GM23338 (cell line): ENCODE measurements at regions not wholly inside any gene's neighbourhood (a gene's known extent, or its start where the extent isn't known, plus 50 kb on each side); places are given as distances from the start of the nearest gene placed in this dataset.

Experiments used
- ATAC-seq: fragments of 200-7000 bp; cut with Tn5 transposase; 3 replicates; pipeline ENCODE4 v1.9.1; 2020
- DNase-seq: peaks from one replicate; pipeline ENCODE4 v3.0.0-alpha.2; 2015; ENCODE audit warnings: low spot score
- H2AFZ ChIP-seq: fragments of 200-600 bp; sonication (generic); 2 replicates; pipeline ENCODE4 v1.8.0; 2016; ENCODE audit warnings: antibody characterized with exemption, mild to moderate bottlenecking, moderate library complexity
- H3F3A ChIP-seq: fragments of 200-600 bp; sonication (generic); replicated peaks from 2 replicates; pipeline ENCODE4 v1.8.0; 2017; ENCODE audit warnings: antibody characterized with exemption, mixed run types, low read depth
- H3K27ac ChIP-seq: fragments of 200-600 bp; sonication (generic); 2 replicates; pipeline ENCODE4 v1.6.1; 2016; ENCODE audit warnings: low read depth
- H3K27me3 ChIP-seq: fragments of 200-600 bp; sonication (generic); 2 replicates; pipeline ENCODE4 v1.8.0; 2016; ENCODE audit warnings: mild to moderate bottlenecking, mixed run types, moderate library complexity; ENCODE audit not compliant: insufficient read depth
- H3K36me3 ChIP-seq: fragments of 200-600 bp; sonication (generic); 2 replicates; pipeline ENCODE4 v1.8.0; 2016; ENCODE audit warnings: mild to moderate bottlenecking; ENCODE audit not compliant: insufficient read depth
- H3K4me1 ChIP-seq: fragments of 200-600 bp; sonication (generic); 2 replicates; pipeline ENCODE4 v1.8.0; 2016; ENCODE audit warnings: mild to moderate bottlenecking, moderate library complexity; ENCODE audit not compliant: insufficient read depth
- H3K4me2 ChIP-seq: fragments of 200-600 bp; sonication (generic); 2 replicates; pipeline ENCODE4 v1.7.1; 2017; ENCODE audit warnings: mixed run types
- H3K4me3 ChIP-seq: fragments of 200-600 bp; sonication (generic); 2 replicates; pipeline ENCODE4 v1.6.1; 2016; ENCODE audit warnings: mixed run types
- H3K79me2 ChIP-seq: fragments of 200-600 bp; sonication (generic); replicated peaks from 2 replicates; pipeline ENCODE4 v1.8.0; 2017; ENCODE audit warnings: mild to moderate bottlenecking; ENCODE audit not compliant: insufficient read depth
- H3K9me2 ChIP-seq: fragments of 200-600 bp; sonication (generic); 2 replicates; pipeline ENCODE4 v1.8.0; 2017; ENCODE audit not compliant: insufficient read depth
- H4K20me1 ChIP-seq: fragments of 200-600 bp; sonication (generic); replicated peaks from 2 replicates; pipeline ENCODE4 v1.8.0; 2017; ENCODE audit warnings: mild to moderate bottlenecking; ENCODE audit not compliant: insufficient read depth
- H3K27ac Mint-ChIP-seq: 2 replicates; pipeline ENCODE4 v1.8.0; 2020; ENCODE audit warnings: inconsistent platforms, mild to moderate bottlenecking, moderate library complexity, mixed read lengths
- H3K27me3 Mint-ChIP-seq: 3 replicates; pipeline ENCODE4 v1.8.0; 2022; ENCODE audit warnings: low read depth, mild to moderate bottlenecking, moderate library complexity, mixed read lengths, inconsistent platforms; ENCODE audit not compliant: insufficient read depth, poor library complexity
- H3K36me3 Mint-ChIP-seq: 3 replicates; pipeline ENCODE4 v1.8.0; 2021; ENCODE audit warnings: low read depth, mild to moderate bottlenecking, inconsistent platforms, moderate library complexity, mixed read lengths
- H3K4me1 Mint-ChIP-seq: 3 replicates; pipeline ENCODE4 v1.8.0; 2020; ENCODE audit warnings: mild to moderate bottlenecking, inconsistent platforms, mixed read lengths
- H3K4me3 Mint-ChIP-seq: 3 replicates; pipeline ENCODE4 v1.8.0; 2021; ENCODE audit warnings: moderate library complexity, mild to moderate bottlenecking, inconsistent platforms, mixed read lengths
- H3K9me3 Mint-ChIP-seq: 3 replicates; pipeline ENCODE4 v1.8.0; 2020; ENCODE audit warnings: moderate library complexity, mild to moderate bottlenecking, inconsistent platforms, mixed read lengths
- CREB1 ChIP-seq: fragments of 250-450 bp; sonication (Bioruptor Pico); IDR thresholded peaks from 2 replicates; pipeline ENCODE4 v1.5.0; 2020; ENCODE audit warnings: low read depth, mild to moderate bottlenecking, moderate library complexity
- CTCF ChIP-seq, 2 experiments: fragments of 200-600 bp in 1 of 2; sonication (generic) in 1 of 2; conservative IDR thresholded peaks; 2 replicates each; pipeline versions ENCODE4 v1.5.1 to v1.6.1; 2016 to 2017; ENCODE audit warnings: antibody characterized with exemption in 2 of 2, low read depth in 2 of 2, mild to moderate bottlenecking in 2 of 2, moderate library complexity in 1 of 2
- ETS1 ChIP-seq: IDR thresholded peaks from 2 replicates; pipeline ENCODE4 v1.6.1; 2016; ENCODE audit warnings: antibody characterized with exemption
- EZH2 ChIP-seq: fragments of 200-600 bp; sonication (generic); IDR thresholded peaks from one replicate; pipeline ENCODE4 v1.8.0; 2017; ENCODE audit warnings: antibody characterized with exemption, mild to moderate bottlenecking, low read depth; ENCODE audit not compliant: unreplicated experiment
- EZH2phosphoT487 ChIP-seq: fragments of 200-600 bp; sonication (generic); IDR thresholded peaks from one replicate; pipeline ENCODE4 v1.8.1; 2018; ENCODE audit warnings: antibody characterized with exemption; ENCODE audit not compliant: unreplicated experiment
- JUNB ChIP-seq: IDR thresholded peaks from one replicate; pipeline ENCODE4 v1.6.1; 2016; ENCODE audit warnings: antibody characterized with exemption; ENCODE audit not compliant: unreplicated experiment
- NANOG ChIP-seq: IDR thresholded peaks from 2 replicates; pipeline ENCODE4 v1.6.1; 2016; ENCODE audit warnings: antibody characterized with exemption, borderline replicate concordance
- POLR2AphosphoS5 ChIP-seq: IDR thresholded peaks from 2 replicates; pipeline ENCODE4 v1.6.1; 2016; ENCODE audit warnings: antibody characterized with exemption, low read depth
- REST ChIP-seq: IDR thresholded peaks from one replicate; pipeline ENCODE4 v1.6.1; 2018; ENCODE audit warnings: antibody characterized with exemption; ENCODE audit not compliant: unreplicated experiment
- STAT1 ChIP-seq: IDR thresholded peaks from one replicate; pipeline ENCODE4 v1.6.1; 2016; ENCODE audit warnings: antibody characterized with exemption; ENCODE audit not compliant: unreplicated experiment
- ZNF114 ChIP-seq: fragments of 250-450 bp; sonication (Bioruptor Pico); IDR thresholded peaks from 2 replicates; pipeline ENCODE4 v1.5.0; 2020; ENCODE audit warnings: mild to moderate bottlenecking, moderate library complexity
- ZNF331 ChIP-seq: fragments of 250-450 bp; sonication (Bioruptor Pico); IDR thresholded peaks from 2 replicates; pipeline ENCODE4 v1.5.0; 2020; ENCODE audit warnings: low read depth, mild to moderate bottlenecking, moderate library complexity
- ZNF462 ChIP-seq: fragments of 250-450 bp; sonication (Bioruptor Pico); IDR thresholded peaks from 2 replicates; pipeline ENCODE4 v1.5.0; 2020; ENCODE audit warnings: mild to moderate bottlenecking, moderate library complexity

GRCh38 chr14:38385836-38386235, 129.9 kb upstream of the CLEC14A start:
- Histone ChIP-seq H3K9me2 (no peaks in the 10 kb centered on the region), H3K4me1 (no peaks in the 10 kb centered on the region), H3F3A (no peaks in the 10 kb centered on the region), H3K4me3 (no peak overlapping the region), H3K27me3 (no peaks in the 10 kb centered on the region), H3K4me2 (no peak overlapping the region), H2AFZ (no peak overlapping the region), H3K79me2 (no peaks in the 10 kb centered on the region), H4K20me1 (0 out of 2 replicates have a peak, but pooled peaks cover under 1% of the 10 kb centered on the region), H3K27ac (no peak overlapping the region), H3K36me3 (no peaks in the 10 kb centered on the region)
- ATAC-seq (no peak), DNase-seq (no peak)
- no peaks in the 10 kb centered on the region for H3K4me1 Mint-ChIP-seq
- H3K9me3 Mint-ChIP-seq: peaks cover 4% of the 10 kb centered on the region; the same call in 2 of the 3 replicates
- H3K27ac Mint-ChIP-seq: no peak overlapping the region
- no peak overlapping the region for H3K4me3 Mint-ChIP-seq
- no peaks in the 10 kb centered on the region for H3K27me3 Mint-ChIP-seq
- TF ChIP-seq ZNF331 (no peak), JUNB (no peak), NANOG (no peak), REST (no peak), EZH2 (no peak), ZNF114 (CRISPR knock-in tag) (no peak), STAT1 (no peak), POLR2AphosphoS5 (no peak), CREB1 (CRISPR knock-in tag) (no peak), ZNF462 (CRISPR knock-in tag) (no peak), EZH2phosphoT487 (no peak), ETS1 (no peak), CTCF (conservative IDR thresholded peaks at IDR 0.05; ENCODE audit: low read depth in 2 of 2) (no peak)
- no peaks in the 10 kb centered on the region for H3K36me3 Mint-ChIP-seq
